GM12891 (cell line): ENCODE measurements at regions not wholly inside any gene's neighbourhood (a gene's known extent, or its start where the extent isn't known, plus 50 kb on each side); places are given as distances from the start of the nearest gene placed in this dataset.

Experiments
- DNase-seq: peaks from one replicate; pipeline ENCODE4 v3.0.0; 2011; ENCODE audit warnings: low spot score; ENCODE audit not compliant: insufficient read length
- FAIRE-seq: peaks from 2 replicates; lab custom pipeline; 2011; peaks lifted over from hg19 to GRCh38; lab: Jason Lieb, UNC
- PAX5 ChIP-seq: IDR thresholded peaks from 2 replicates; pipeline ENCODE4 v1.6.1; 2011; ENCODE audit warnings: low read length, moderate library complexity, mild to moderate bottlenecking; ENCODE audit not compliant: insufficient read depth, severe bottlenecking
- POLR2A ChIP-seq: IDR thresholded peaks from 2 replicates; pipeline ENCODE4 v1.6.1; 2011; ENCODE audit warnings: low read depth, low read length, control low read depth
- POLR2AphosphoS5 ChIP-seq: IDR thresholded peaks from 2 replicates; pipeline ENCODE4 v1.6.1; 2011; ENCODE audit warnings: low read depth, low read length, control low read depth
- POU2F2 ChIP-seq: IDR thresholded peaks from 2 replicates; pipeline ENCODE4 v1.6.1; 2011; ENCODE audit warnings: low read depth, mild to moderate bottlenecking, control low read depth, low read length, moderate library complexity
- SPI1 ChIP-seq: IDR thresholded peaks from 2 replicates; pipeline ENCODE4 v1.6.1; 2011; ENCODE audit warnings: low read depth, low read length, control low read depth
- TAF1 ChIP-seq: IDR thresholded peaks from 2 replicates; pipeline ENCODE4 v1.6.1; 2011; ENCODE audit warnings: low read depth, low read length, control low read depth

GRCh38 chr21:19850157-19850556 is 1148.1 kb upstream of the NCAM2 start:
- no peak for TF ChIP-seq POLR2AphosphoS5
- TF ChIP-seq SPI1: no peak
- TF ChIP-seq POU2F2: no peak
- TF ChIP-seq POLR2A: no peak
- TF ChIP-seq TAF1: no peak
- no peak for TF ChIP-seq PAX5
- FAIRE-seq (no peak), DNase-seq (no peak)

- FAIRE-seq (no peak), DNase-seq (no peak)
- TF ChIP-seq POLR2A (no peak), POU2F2 (no peak)
These were observed 1145.1 kb upstream of the NCAM2 start for GRCh38 chr21:19853061-19853460.

GRCh38 chr21:19853709-19854575 is 1144.3 kb upstream of the NCAM2 start:
- DNase-seq (no peak), FAIRE-seq (no peak)
- no peak for TF ChIP-seq POLR2AphosphoS5
- TF ChIP-seq TAF1: no peak
- no peak for TF ChIP-seq SPI1
- no peak for TF ChIP-seq POLR2A
- TF ChIP-seq PAX5: no peak
- TF ChIP-seq POU2F2: no peak

GRCh38 chr21:19855522-19855921 is 1142.7 kb upstream of the NCAM2 start:
- FAIRE-seq: no peak
- TF ChIP-seq PAX5 (no peak), POU2F2 (no peak), TAF1 (no peak), POLR2AphosphoS5 (no peak), POLR2A (no peak), SPI1 (no peak)
- no peak for DNase-seq

- TF ChIP-seq SPI1: no peak
- TF ChIP-seq TAF1: no peak
- TF ChIP-seq PAX5: no peak
- no peak for TF ChIP-seq POLR2A
- no peak for TF ChIP-seq POU2F2
- TF ChIP-seq POLR2AphosphoS5: no peak
These were observed 1133.7 kb upstream of the NCAM2 start for GRCh38 chr21:19864476-19864875.

GRCh38 chr21:19870682-19871081 is 1127.5 kb upstream of the NCAM2 start:
- DNase-seq: no peak
- no peak for FAIRE-seq
- TF ChIP-seq PAX5: no peak
- TF ChIP-seq TAF1: no peak
- no peak for TF ChIP-seq POLR2AphosphoS5
- no peak for TF ChIP-seq POU2F2
- TF ChIP-seq SPI1: no peak
- TF ChIP-seq POLR2A: no peak

More at GRCh38 chr21:19864476-19864875, 1133.7 kb upstream of the NCAM2 start:
- DNase-seq (no peak), FAIRE-seq (no peak)

GRCh38 chr21:19874521-19874920 is 1123.7 kb upstream of the NCAM2 start:
- FAIRE-seq (no peak), DNase-seq (no peak)
- TF ChIP-seq POLR2AphosphoS5: no peak
- no peak for TF ChIP-seq POLR2A
- TF ChIP-seq SPI1: no peak
- TF ChIP-seq POU2F2: no peak
- no peak for TF ChIP-seq TAF1

- no peak for FAIRE-seq
- no peak for TF ChIP-seq POU2F2
- DNase-seq: no peak
These were observed 1120.1 kb upstream of the NCAM2 start for GRCh38 chr21:19878133-19878532.

GRCh38 chr21:19899645-19900044 is 1098.6 kb upstream of the NCAM2 start:
- no peak for DNase-seq
- TF ChIP-seq TAF1: no peak
- no peak for TF ChIP-seq SPI1
- no peak for TF ChIP-seq POLR2A
- no peak for TF ChIP-seq PAX5
- TF ChIP-seq POLR2AphosphoS5: no peak
- TF ChIP-seq POU2F2: no peak
- FAIRE-seq: no peak

GRCh38 chr21:19900149-19900548 is 1098.1 kb upstream of the NCAM2 start:
- DNase-seq: no peak
- TF ChIP-seq PAX5 (no peak), POLR2A (no peak), POU2F2 (no peak), POLR2AphosphoS5 (no peak), TAF1 (no peak), SPI1 (no peak)
- FAIRE-seq: no peak

GRCh38 chr21:19908390-19908789 is 1089.8 kb upstream of the NCAM2 start:
- DNase-seq: no peak
- TF ChIP-seq PAX5 (no peak), POLR2A (no peak), POU2F2 (no peak)
- no peak for FAIRE-seq
